ENCODE measurements at regions not wholly inside any gene's neighbourhood (a gene's known extent, or its start where the extent isn't known, plus 50 kb on each side); places are given as distances from the start of the nearest gene placed in this dataset.
"Not testable (repeated sequence)": the region's sequence is repeated elsewhere in the genome, so short reads cannot be mapped to it uniquely, and the experiment has no call there.

GRCh38 chr5:105630803-105631202 lies 2039.9 kb downstream of the EFNA5 start:
- DNase-seq: no peak

GRCh38 chr5:105619725-105620124 lies 2051.0 kb downstream of the EFNA5 start:
- no peak for DNase-seq

GRCh38 chr5:105617436-105618215 lies 2053.1 kb downstream of the EFNA5 start:
- DNase-seq: no peak

GRCh38 chr5:105616599-105616998 lies 2054.0 kb upstream of the NUDT12 start:
- no peak for DNase-seq

- DNase-seq: not testable (repeated sequence)
Observed at GRCh38 chr5:105602406-105602805, 2039.8 kb upstream of the NUDT12 start.

- no peak for DNase-seq
Observed at GRCh38 chr5:105593011-105593760, 2030.6 kb upstream of the NUDT12 start.

GRCh38 chr5:105587963-105588662 lies 2025.5 kb upstream of the NUDT12 start:
- DNase-seq: no peak

- no peak for DNase-seq
Observed at GRCh38 chr5:105581988-105582690, 2019.5 kb upstream of the NUDT12 start.

- no peak for DNase-seq
Observed at GRCh38 chr5:105573575-105573974, 2011.0 kb upstream of the NUDT12 start.

GRCh38 chr5:105565531-105565930 lies 2002.9 kb upstream of the NUDT12 start:
- no peak for DNase-seq

GRCh38 chr5:105563842-105564241 lies 2001.3 kb upstream of the NUDT12 start:
- no peak for DNase-seq

GRCh38 chr5:105554568-105555169 lies 1992.1 kb upstream of the NUDT12 start:
- no peak for DNase-seq

- no peak for DNase-seq
Observed at GRCh38 chr5:105544300-105544699, 1981.7 kb upstream of the NUDT12 start.

- DNase-seq: no peak
Observed at GRCh38 chr5:105536675-105537074, 1974.1 kb upstream of the NUDT12 start.

- no peak for DNase-seq
Observed at GRCh38 chr5:105530716-105531261, 1968.2 kb upstream of the NUDT12 start.

- no peak for DNase-seq
Observed at GRCh38 chr5:105529851-105530250, 1967.3 kb upstream of the NUDT12 start.

- no peak for DNase-seq
Observed at GRCh38 chr5:105508519-105508918, 1945.9 kb upstream of the NUDT12 start.

GRCh38 chr5:105506692-105507277 lies 1944.2 kb upstream of the NUDT12 start:
- DNase-seq: no peak

GRCh38 chr5:105503950-105504349 lies 1941.4 kb upstream of the NUDT12 start:
- no peak for DNase-seq

- DNase-seq: no peak
Observed at GRCh38 chr5:105501315-105501714, 1938.7 kb upstream of the NUDT12 start.

- DNase-seq: no peak
Observed at GRCh38 chr5:105475401-105475800, 1912.8 kb upstream of the NUDT12 start.

- no peak for DNase-seq
Observed at GRCh38 chr5:105462377-105462776, 1899.8 kb upstream of the NUDT12 start.

Measured in activated gamma-delta T cell (primary cell).